ENCODE measurements at regions not wholly inside any gene's neighbourhood (a gene's known extent, or its start where the extent isn't known, plus 50 kb on each side); places are given as distances from the start of the nearest gene placed in this dataset.
"Not testable (repeated sequence)": the region's sequence is repeated elsewhere in the genome, so short reads cannot be mapped to it uniquely, and the experiment has no call there.

- TF ChIP-seq CTCF (IDR thresholded peaks at IDR 0.05; ENCODE audit: low read depth, low read length, poor library complexity, severe bottlenecking); EZH2phosphoT487 (IDR thresholded peaks at IDR 0.05; ENCODE audit: borderline replicate concordance, low read length): not testable (repeated sequence)
Measured at GRCh38 chr12:14235176-14235575, 130.3 kb upstream of the ATF7IP start.

All from DOHH2 (cell line).